ENCODE measurements at regions not wholly inside any gene's neighbourhood (a gene's known extent, or its start where the extent isn't known, plus 50 kb on each side); places are given as distances from the start of the nearest gene placed in this dataset.

DNA sequence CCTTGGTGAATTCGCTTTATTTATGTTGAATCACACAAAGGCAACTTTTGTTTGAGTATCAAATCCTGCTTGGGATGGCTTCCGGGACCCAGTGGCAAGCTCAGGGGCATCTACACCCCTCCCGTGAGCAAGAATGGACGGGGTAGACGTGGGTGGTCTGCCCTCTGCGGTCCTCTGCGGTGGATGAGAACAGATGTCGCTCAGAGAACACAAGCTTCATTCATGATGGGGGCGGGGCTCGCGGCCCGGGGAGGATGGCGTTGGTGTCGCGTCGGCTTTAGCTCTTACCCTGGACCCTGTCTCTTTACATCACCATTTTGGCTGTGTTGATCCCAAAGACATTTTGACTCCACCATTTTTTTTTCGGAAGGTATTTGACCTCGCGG, 158.5 kb upstream of the RTL1 start:
- ChIA-PET CTCF (no interaction called here), POLR2A (no interaction called here)

DNA sequence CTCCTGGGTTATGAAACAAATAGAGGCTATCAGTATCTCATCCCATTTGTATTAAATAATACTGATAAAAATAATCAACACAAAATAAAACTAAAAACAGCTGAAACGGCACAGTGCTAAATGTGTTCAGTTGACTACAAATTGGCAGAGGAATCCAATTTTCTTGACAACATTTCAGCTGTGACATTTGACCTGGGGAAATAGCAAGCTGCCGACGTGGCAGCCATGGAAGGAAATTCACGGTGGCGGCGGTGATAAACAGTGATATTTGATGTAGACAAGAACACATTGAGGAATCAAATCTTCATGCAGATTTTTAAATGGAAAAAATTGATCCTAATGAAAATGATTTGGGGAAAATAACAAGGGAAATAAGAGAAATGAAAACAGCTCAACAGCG, 159.1 kb upstream of the RTL1 start:
- POLR2A ChIA-PET = no interaction called here

DNA sequence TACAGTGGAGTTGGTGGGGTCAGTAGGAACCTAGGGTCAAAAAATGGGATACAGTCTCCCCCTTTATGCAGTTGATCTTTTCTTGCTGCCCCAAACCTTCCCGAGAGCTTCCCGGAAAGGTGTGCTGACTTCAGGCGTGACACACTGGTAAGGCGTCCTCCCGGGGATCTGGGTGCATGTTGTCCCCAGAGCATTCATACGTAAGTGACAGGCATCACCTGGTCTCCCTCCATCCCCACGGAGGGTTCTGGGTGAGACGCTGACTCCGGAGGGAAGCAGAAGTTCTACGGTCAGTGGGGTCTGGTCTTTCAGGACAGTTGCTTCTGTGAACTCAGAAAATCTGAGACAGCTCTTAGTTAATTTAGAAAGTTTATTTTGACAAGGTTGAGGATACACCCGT, 159.6 kb upstream of the RTL1 start:
- ChIA-PET POLR2A (no interaction called here), CTCF (interaction anchor here (1.2 kb wide), 1 partner anchor 12 kb away, joined by 3 read pairs; no protein-coding TSS in a partner anchor)

More for the DNA sequence above, 159.1 kb upstream of the RTL1 start:
- CTCF ChIA-PET = no interaction called here

DNA sequence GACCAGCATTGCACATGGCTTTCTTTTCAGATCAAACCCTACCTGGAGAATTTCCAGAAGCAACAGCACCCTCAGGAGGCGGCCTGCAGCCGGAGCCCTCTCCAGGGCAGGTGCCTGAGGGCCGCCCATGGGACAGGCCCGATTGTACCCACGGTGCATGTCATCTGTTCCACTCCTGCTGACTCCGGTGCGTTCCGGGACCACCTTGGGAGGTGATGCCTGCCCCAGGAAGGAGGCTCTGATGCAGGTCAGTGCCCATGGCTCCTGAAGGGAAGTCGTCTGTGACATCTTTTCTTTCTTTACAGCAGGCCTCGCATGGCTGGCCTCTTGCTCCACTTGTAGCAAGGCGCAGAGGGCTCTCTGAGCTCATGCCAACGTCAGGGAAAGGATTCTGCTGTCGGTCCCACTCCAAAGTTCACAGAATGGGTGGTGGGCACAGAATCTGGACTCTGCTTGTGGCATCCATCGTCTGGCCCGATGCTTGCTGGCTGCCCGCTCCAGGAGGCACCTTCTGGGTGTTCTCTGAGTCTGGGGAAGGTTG, 160.7 kb upstream of the RTL1 start:
- CTCF ChIA-PET = interaction anchor here (1.2 kb wide), 1 partner anchor 11 kb away, joined by 3 read pairs; no protein-coding TSS in a partner anchor
- POLR2A ChIA-PET = no interaction called here

DNA sequence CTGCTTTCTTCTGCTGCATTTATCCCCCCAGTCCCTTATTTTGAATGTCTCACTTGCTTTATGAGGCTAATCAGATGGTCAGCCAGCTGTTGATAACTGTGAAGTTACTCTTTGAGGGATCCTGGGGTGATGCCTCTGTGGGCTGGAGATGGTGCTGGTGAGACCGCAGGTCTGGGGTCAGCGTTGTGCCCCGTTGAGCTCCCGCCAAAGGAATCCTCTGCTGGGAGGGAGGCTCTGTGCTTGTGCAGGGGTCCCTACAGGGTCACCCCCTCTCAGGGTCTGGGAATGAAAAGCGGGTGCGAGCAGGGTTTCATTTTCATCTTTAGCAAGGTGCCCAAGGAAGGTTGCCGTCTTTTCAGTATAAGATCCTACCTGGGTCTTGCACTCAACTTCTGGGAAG, 161.2 kb upstream of the RTL1 start:
- ChIA-PET CTCF (no interaction called here), POLR2A (no interaction called here)

DNA sequence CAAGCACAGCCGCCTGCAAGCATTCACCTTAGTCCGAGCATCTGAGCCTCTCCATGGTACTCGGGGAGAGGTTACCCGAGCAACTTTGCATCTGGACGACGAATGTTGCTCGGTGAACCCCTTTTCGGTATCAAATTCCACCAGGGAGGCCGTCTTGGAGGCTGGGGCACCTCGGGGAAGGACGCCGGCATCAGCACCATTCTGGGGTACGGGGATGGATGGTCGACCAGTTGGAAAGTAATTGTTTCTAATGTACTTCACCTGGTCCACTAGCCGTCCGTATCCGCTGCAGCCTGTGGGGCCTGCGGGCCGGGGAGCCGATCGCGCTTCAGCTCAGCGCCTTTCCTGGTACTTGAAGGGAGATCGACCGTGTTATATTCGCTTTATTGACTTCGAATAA, 161.7 kb upstream of the RTL1 start:
- CTCF ChIA-PET = no interaction called here
- POLR2A ChIA-PET = no interaction called here

DNA sequence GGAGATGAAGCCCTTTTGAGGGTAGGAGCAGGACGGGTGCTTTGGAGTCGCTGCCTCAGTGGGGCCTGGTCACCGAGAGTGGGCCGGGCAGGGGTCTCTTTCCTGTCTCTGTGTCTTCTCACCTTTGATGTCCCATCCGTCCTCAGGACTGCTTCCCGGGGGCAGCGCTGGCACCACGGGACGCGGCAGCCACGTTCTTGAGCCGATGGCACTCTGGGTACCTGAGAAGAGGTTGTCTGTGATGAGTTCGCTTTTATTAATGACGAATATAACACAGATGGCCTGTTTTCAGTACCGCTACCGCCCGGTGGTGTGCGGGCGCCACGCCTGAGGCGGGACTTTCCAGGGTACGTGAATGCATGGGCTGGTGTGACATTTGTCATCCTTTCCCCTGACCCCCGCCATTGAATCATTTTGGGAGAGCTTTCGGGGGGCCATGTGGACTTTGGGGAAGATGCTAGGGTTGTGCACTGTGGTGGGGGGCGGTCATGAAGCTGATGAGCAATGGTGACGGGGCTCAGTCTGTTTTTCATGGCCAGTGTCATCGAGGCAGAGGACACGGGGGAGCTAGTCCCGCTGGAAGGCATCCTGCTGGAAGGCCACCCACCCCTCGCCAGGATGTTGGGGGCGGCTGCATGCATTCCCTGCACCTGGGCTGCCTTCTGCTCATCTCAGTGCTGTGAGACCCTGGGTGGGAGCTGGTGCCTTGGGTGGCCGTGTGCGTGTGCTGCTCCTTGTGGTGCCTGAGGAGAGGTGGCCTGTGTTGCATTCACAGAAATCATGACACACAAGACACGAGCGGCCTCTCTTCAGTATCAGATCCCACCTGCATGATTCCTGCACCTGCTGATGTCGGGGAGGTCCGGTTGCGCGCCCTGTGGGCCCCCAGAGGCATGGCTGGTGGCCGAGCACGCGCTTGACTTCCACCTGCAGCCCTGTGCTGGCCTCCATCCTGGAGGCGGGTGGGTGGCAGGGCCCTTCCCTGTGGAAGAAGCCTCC, 162.5 kb upstream of the RTL1 start:
- ChIA-PET POLR2A (no interaction called here), CTCF (no interaction called here)

DNA sequence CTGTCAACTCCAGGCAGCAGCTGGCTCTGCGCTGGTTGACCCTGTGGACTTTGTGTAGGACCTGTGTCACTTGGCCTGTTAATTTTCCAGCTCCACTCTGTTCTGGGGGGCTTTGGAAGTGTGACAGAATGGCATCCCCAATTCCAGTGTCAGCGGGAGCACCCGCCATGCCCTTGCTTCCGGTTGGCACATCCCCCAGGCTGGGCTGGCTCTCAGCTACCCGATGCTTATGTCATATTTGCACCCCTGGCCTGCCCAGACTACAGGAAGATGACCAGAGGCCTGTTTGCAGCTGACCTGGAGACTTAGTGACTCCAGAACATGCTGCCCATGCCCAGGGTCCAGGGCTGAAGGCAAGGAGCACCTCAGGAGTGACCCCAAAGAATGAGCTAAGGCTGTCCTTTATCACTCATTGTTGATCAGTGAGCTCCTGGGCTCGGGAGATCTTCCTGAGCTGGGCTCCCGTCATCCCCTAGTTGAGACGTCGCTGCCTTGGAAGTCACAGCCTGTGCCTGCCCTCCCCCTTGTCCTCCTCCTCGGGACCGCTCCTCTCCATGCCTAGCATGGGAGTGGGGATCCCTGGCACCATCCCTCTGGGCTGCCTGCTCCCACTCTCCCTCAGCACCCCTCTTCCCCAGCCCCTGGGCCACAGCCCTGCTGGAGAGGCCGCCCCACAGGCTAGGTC, 163.4 kb upstream of the RTL1 start:
- ChIA-PET CTCF (no interaction called here), POLR2A (no interaction called here)

DNA sequence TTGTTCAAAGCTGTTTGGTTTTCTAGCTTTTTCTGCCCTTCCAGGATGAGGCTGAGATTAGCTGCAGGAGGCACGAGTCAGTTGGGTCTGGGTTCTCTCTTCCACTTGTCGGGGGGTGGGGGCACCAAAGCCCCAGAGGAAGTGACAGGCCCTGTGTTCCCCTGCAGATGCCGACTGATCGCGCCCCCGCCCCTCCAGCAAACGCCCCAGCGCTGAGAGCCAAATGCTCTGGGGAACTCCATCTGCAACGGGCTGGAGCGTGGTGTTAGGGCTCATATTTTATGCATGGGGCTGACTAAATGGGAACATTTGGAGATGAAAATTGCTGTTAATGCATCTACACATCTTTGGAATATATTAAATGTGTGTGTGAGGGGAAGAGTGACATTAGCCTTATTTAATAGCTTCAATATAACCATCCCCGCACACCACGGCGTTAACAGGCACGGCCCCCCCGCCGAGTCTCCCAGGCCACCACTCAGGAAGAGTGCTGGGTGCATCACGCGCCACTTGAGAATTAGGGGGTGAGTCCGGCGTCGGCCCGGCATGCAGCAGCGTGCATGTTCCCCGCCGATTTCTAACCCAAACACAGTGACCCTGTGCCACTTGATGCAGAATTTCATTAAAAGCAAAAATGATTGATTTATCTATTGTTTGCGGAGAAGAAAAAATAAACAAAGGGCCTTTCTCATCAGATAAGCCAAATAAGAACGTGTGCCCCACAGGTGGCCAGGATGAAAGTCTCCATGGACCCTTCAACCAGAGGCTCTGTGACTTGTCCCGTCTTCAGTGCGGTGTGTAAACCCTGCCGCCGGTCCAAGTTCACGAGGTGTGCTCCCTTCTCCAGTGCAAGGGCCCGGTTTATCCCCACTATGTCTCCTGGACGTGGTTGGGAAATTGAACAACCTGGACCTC, 165.0 kb upstream of the RTL1 start:
- ChIA-PET POLR2A (no interaction called here), CTCF (interaction anchor here (0.8 kb wide), 1 partner anchor 80 kb away, joined by 3 read pairs; no protein-coding TSS in a partner anchor)

DNA sequence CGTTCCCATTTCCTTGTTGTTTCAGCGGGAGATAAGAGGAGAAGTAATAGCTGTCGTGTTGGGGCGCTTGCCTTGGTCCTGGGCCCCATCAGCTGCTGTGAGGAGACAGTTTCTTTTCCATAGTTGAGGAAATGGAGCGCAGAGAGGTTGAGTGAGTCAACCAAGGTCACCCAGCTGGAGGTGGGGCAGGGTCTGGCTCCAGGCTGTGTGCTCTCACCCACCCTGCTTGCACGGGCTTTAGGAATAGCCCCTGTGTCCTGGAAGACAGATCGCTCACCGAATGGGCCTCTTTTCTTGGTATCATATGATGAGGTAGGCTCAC, 165.7 kb upstream of the RTL1 start:
- POLR2A ChIA-PET = no interaction called here
- CTCF ChIA-PET = no interaction called here

DNA sequence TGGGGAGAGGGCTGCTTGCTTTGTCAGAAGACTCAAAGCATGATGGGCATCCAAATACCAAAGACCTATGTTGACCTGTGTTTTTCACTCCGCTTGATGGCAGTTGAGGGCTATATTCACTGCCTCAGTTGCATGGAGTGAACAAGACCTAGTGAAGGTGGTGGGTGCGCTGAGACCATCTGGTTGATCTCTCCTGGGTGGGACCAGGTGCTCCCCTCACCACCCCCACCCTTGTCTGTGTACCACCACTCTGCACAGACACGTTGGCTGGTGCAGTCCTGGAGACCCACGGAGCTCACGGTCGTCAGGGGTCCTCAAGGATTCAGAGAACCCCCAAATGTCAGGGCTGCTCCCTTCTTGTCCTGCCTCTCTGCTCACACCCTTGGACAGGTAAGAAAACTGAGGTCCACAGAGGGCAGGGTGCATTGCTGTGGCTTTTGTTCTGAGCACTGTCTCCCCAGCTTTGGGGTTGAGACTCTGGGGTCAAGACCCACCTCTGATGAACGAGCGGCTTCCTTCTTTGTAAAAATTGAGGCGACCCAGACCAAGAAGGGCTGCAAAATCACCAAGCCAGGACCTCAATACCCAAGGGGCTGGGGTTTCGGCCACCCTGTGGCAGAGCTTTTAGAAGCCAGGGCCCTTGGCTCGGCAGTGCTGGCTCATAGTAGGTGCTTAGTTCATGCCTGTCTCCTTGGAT, 166.3 kb upstream of the RTL1 start:
- ChIA-PET CTCF (no interaction called here), POLR2A (no interaction called here)

DNA sequence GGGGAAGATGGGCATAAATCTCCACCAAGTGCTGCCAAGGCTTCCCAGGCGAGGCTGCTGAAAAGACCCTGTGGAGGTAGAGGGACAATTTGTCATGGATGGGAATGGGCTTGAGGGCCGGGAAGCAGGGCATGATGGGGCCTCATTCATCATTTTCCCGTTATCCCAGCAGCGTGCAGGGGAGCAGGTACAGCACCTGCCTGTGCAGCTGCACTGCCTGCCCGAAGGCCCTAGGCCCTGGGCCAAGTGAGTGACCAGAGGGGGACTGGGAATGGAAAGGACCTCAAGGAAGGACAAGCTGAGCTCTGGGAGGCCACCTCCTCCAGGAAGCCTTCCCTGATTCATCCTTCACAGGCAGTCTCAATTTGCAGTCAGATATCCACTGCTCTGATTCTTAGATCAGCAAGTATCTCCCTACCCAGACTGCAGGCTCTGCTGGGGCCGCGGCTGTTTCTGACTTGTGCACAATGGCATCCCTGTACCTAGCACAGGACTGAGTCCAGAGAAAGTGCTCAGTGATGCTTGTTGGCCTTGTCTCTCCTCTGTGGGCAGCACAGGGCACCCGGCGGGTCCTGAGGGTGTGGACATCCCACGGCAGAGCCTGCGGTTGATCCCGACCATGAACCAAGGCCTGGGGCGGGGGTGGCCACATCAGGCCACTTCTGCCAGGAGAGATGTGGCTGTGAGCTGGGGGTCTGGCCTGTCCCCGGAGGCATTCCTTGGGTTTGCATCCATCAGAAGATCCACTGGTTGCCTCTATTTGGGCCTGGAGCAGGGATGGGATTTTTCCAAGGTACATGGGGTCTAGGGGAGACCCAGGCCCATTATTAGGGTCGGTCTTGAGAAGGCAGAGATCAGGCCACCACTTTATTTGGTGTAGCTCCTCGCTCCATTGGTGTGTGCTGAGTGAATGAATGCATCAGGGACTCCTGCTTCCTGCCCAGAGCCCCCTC, 167.3 kb upstream of the RTL1 start:
- ChIA-PET POLR2A (no interaction called here), CTCF (no interaction called here)

DNA sequence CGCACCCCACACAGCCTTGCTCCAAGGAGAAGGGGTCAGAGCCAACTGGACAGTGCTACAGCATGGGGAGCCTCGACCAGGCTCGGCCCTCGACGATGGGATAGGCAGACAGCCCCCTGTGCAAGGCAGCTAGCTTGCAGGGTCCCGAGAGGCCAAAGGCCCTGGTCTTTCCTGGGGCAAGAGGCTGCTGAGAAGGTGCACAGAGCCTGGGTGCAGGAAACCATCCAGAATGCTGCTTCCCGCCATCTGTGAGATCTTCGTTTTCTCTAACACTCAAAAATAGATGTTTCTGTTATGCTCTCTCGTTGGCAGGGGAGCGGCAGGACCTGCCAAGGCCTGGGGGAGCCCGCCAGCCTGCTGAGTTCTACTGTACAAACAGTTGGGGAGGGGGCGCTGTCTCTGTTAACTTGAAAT, 168.0 kb upstream of the RTL1 start:
- ChIA-PET CTCF (no interaction called here), POLR2A (no interaction called here)

DNA sequence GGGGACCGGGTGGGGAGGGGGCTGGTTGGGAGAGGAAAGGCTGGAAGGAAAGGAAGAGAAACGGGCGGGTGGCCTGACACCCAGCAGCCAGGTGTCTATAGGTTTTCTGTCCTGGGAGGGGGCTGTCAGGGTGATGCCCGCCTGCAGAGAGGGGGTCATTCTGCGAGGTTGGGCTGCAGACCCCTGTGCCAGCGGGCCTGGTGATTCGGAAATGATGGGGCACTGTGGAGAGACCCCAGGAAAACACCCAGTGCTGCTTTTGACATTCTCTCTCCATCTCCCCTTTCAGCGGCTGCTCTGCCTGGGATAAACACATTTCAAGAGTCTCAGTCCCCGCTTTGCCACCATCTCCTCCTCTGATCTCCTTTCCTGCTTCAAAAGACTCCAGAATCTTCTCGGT, 168.5 kb upstream of the RTL1 start:
- ChIA-PET CTCF (no interaction called here), POLR2A (no interaction called here)

DNA sequence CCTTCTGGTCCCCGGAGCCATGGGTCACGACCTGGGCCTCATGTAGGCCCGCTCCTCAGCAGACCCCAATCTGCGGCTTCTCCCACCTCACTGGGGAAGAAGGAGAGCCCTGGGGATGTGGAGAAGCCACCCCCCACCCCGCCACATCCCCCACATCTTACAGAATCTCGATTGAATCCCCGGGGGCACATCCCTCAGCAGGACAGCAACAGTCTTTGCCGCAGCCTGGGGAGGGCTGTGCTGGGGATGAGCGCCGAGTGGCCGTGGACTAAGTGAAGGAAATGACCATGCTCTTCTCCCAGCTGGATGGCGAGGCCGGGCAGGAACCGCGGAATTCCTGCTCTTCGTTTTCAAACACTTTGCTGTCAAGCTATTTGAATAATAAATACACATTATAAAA, 169.0 kb upstream of the RTL1 start:
- CTCF ChIA-PET = no interaction called here
- POLR2A ChIA-PET = no interaction called here

DNA sequence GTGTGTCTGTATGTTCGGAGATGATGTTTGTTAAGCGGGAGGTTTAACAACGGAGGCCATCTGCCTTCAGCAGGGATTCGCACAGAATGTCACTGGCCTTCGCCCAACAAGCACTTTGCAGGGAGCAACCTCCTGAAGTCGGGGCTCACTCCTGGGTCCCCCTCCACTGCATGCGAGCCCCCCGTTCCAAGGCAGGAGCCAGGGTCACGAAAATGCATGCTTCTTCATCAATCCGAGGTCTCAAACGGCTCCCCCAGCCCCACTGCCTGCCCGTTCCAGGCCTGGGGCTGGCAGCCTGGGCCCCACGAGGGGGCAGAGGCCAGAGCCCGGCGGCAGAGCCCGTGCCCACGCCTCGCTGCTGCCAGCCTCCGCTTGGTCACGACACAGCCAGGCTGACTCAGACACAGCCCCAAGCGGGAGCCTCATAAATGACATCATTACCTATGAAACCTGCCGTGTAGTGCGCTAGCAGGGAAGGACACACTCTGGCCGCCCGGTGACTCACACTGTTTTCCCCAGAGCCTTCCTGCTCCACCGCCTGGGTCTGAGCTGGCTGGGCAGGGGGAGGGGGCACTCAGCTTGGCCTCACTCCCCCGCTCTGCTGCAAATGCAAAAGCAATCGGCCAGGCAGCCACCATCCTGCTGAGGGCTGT, 169.5 kb upstream of the RTL1 start:
- POLR2A ChIA-PET = no interaction called here
- CTCF ChIA-PET = no interaction called here

DNA sequence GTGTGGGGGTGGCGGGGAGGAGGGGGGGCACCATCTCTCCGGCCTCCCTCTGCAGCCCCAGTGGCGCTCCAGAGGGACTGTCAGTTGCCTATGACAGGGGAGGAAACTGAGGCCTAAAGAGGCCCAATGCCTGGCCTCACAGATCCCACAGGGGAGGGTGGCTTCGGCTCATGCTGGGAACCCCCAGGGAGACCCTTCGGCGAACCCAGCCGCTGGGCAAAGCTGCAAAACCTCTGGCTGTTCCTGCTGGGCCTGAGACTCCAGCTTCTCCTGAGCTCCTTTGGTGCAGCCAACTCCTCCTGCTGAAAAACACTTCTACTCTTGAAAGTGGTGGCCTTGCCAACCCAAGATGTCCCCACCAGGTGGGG, 170.1 kb upstream of the RTL1 start:
- POLR2A ChIA-PET = no interaction called here
- CTCF ChIA-PET = no interaction called here

All from activated CD8-positive, alpha-beta memory T cell treated with anti-CD3 and anti-CD28 coated beads for 36 hours (primary cell).